SW 1271 (cell line): ENCODE measurements at regions not wholly inside any gene's neighbourhood (a gene's known extent, or its start where the extent isn't known, plus 50 kb on each side); places are given as distances from the start of the nearest gene placed in this dataset.
"Not testable (repeated sequence)": the region's sequence is repeated elsewhere in the genome, so short reads cannot be mapped to it uniquely, and the experiment has no call there.

Source experiments
- DNase-seq, 2 experiments: peaks; one replicate each; lab custom pipeline; 2025; lab: John Stamatoyannopoulos, UW

- no peak for DNase-seq
Measured at GRCh38 chr16:13471036-13471435, 448.9 kb upstream of the ERCC4 start.

GRCh38 chr16:13478991-13479390, 441.0 kb upstream of the ERCC4 start:
- DNase-seq = no peak

DNA sequence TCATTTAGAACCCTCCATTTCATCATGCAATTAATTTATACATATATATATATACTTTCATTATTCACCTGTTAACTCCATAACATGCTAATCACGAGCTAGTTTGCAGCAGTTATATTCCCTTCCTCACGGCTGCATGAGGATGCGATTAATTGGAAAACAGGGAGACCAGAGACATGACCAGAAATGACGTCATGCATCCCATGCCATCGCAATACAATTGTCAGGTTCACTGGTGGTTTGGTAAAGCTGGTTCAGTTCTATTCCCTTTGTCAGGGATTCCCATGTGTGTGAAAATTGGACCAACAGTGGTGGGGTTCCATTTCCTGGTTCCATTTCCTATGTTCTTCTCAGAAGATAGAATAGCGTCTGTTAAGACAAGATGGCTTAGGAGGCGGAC, 440.4 kb upstream of the ERCC4 start:
- DNase-seq = no peak

- DNase-seq = no peak
Measured at GRCh38 chr16:13480801-13481200, 439.2 kb upstream of the ERCC4 start.

DNA sequence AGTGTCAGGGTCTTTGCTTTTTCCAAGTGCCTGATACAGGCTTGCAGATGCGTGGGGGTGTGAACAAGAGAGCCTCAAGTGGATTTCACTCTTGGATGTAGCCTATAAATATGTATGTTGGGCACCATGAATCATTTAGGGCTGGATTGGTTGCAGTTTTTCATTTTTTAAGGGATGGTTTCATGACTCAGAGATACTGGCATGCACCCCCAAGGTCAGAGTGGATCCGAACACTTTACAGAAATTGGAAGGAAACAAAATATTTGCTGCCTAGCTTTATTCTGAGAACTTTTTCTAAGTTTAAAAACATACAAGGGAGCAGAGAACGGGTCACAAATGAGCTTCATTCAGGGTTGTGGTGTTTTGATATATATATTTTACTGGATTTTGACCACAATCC, 436.8 kb upstream of the ERCC4 start:
- DNase-seq = no peak

DNA sequence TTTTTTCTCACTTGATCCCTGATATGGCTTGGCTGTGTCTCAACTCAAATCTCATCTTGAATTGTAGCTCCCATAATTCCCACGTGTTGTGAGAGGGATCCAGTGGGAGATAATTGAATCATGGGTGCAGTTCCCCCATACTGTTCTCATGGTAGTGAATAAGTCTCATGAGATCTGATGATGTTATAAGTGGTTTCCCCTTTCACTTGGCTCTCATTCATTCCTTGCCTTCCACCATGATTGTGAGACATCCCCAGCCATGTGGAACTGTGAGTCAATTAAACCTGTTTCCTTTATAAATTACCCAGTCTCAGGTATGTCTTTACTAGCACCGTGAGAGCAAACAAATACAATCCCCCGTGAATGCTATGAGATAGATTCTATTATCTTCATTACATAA, 430.5 kb upstream of the ERCC4 start:
- DNase-seq = not testable (repeated sequence)

GRCh38 chr16:13492046-13492445, 427.9 kb upstream of the ERCC4 start:
- no peak for DNase-seq

GRCh38 chr16:13503960-13504635, 415.9 kb upstream of the ERCC4 start:
- DNase-seq = no peak

GRCh38 chr16:13507530-13507929, 412.4 kb upstream of the ERCC4 start:
- no peak for DNase-seq

- DNase-seq = no peak
Measured at GRCh38 chr16:13510425-13511151, 409.4 kb upstream of the ERCC4 start.

DNA sequence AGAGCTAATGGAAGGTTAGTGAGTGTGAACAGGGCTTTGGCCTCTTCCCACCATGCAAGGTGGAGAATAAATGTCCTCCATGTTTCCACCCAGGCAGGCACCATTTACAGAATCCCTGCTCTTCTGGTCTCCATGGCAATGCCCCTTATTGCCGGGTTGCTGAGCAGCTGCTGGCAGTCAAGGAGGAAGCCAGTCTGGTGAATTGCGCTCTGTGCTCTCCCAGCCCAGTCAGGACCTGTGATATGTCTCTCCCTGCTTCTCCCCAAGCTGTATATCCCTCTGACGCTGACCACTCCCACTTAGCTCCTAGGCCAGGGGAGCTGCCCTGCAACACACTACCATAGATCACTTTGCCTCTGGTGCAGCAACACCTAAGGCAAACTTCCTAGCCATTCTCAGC, 402.1 kb upstream of the ERCC4 start:
- no peak for DNase-seq

GRCh38 chr16:13519871-13520270, 400.1 kb upstream of the ERCC4 start:
- DNase-seq = no peak

GRCh38 chr16:13521356-13521755, 398.6 kb upstream of the ERCC4 start:
- no peak for DNase-seq

GRCh38 chr16:13527332-13527731, 392.6 kb upstream of the ERCC4 start:
- DNase-seq = no peak

DNA sequence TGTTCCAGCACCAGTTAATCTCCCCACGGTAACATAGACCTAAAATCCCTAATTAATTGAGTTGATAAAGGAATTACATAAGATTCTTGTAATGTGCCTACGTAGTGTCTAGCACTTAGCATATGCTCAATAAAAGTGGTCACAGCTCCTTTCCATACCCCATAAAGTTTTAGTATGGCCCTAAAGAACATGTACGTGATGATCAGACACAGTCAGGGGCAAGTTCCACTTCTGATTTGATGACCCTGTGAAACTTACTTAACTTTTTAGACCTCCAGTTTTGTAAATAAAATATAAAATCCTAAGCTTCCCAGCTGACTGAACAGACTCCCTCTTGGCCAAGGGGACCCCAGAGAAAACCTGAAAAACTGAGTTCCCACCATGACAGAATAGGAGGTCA, 391.3 kb upstream of the ERCC4 start:
- no peak for DNase-seq

- DNase-seq = no peak
Measured at GRCh38 chr16:13529193-13529982, 390.6 kb upstream of the ERCC4 start.

GRCh38 chr16:13540771-13541170, 379.2 kb upstream of the ERCC4 start:
- no peak for DNase-seq

DNA sequence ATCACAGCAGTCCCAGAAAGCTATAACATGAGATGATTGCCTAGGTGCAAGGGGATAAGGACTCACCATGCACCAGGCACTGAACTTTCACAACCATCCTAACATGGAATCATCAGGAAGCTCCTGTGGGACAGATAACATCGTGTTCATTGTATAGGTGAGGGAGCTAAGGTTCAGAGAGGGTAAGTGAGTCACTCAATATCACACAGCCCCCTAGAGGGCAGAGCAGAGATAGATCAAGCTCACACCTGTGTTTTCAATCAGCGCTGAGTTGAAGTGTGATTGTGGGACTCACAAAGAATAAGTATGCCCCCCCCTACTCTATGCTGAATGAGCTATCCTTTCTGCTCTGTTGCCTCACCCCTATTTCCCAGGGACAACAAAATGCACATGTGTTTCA, 377.7 kb upstream of the ERCC4 start:
- no peak for DNase-seq

- DNase-seq = no peak
Measured at GRCh38 chr16:13543850-13544249, 376.1 kb upstream of the ERCC4 start.

GRCh38 chr16:13545271-13545670, 374.7 kb upstream of the ERCC4 start:
- no peak for DNase-seq

DNA sequence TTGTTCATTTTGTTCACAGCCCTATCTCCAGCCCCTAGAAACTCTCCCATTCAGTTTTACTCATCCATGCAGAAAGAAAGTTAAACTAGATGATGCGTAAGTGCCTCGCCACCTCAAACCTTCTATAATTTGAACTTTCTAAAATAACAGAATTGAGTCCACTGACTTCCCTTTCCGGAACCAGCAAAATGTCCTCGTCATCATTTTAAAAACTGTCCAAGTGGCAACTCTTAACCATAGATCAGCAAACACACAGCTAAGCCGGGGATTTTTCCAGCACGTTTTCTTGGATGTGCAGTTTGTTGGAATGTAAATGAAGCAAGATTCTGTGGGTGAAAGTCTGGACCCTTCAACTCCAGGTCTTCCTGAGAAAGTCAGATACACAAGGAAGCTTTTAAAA, 369.7 kb upstream of the ERCC4 start:
- no peak for DNase-seq

GRCh38 chr16:13552062-13552959, 367.6 kb upstream of the ERCC4 start:
- no peak for DNase-seq
